CD14-positive monocyte (primary cell): ENCODE measurements at regions not wholly inside any gene's neighbourhood (a gene's known extent, or its start where the extent isn't known, plus 50 kb on each side); places are given as distances from the start of the nearest gene placed in this dataset.

ENCODE experiments used
- DNase-seq, 3 donors: peaks; one replicate each; pipeline ENCODE4 v3.0.0-alpha.2; 2011 to 2022
- H2AFZ ChIP-seq: 2 replicates; pipeline ENCODE4 v1.6.0; 2012; ENCODE audit warnings: mild to moderate bottlenecking, low read depth, low read length, inconsistent platforms; ENCODE audit not compliant: insufficient read depth, poor library complexity, severe bottlenecking
- H3K27ac ChIP-seq, 2 donors: 1 replicate in 1 of 2; 2 replicates in 1 of 2; pipeline ENCODE4 v1.5.1; 2012 to 2013; ENCODE audit warnings: low read length in 2 of 2, control low read depth in 1 of 2, inconsistent platforms in 1 of 2, low read depth in 1 of 2, mild to moderate bottlenecking in 1 of 2
- H3K27me3 ChIP-seq, 2 donors: one replicate each; pipeline versions ENCODE4 v1.6.0 to v1.6.1; 2011 to 2013; ENCODE audit warnings: low read length in 2 of 2; ENCODE audit not compliant: control insufficient read depth in 2 of 2, insufficient read depth in 2 of 2
- H3K36me3 ChIP-seq, 2 donors: replicated peaks in 1 of 2; 1 replicate in 1 of 2; 2 replicates in 1 of 2; pipeline versions ENCODE4 v1.5.1 to v1.6.1; 2012 to 2013; ENCODE audit warnings: low read length in 2 of 2, control low read depth in 1 of 2, inconsistent platforms in 1 of 2, mild to moderate bottlenecking in 1 of 2; ENCODE audit not compliant: insufficient read depth in 2 of 2, control insufficient read depth in 1 of 2
- H3K4me1 ChIP-seq, 2 donors: 1 replicate in 1 of 2; 2 replicates in 1 of 2; pipeline versions ENCODE4 v1.5.1 to v1.6.1; 2012 to 2013; ENCODE audit warnings: low read length in 2 of 2, control low read depth in 1 of 2, inconsistent platforms in 1 of 2, mild to moderate bottlenecking in 1 of 2, moderate library complexity in 1 of 2; ENCODE audit not compliant: insufficient read depth in 2 of 2, control insufficient read depth in 1 of 2
- H3K4me2 ChIP-seq: replicated peaks from 2 replicates; pipeline ENCODE3; 2012; ENCODE audit warnings: low read length, moderate library complexity, mild to moderate bottlenecking; ENCODE audit not compliant: poor library complexity, severe bottlenecking; ENCODE audit errors: extremely low read depth
- H3K4me3 ChIP-seq, 3 experiments: fragments of 200-600 bp in 1 of 3; sonication (generic) in 1 of 3; replicated peaks in 1 of 3; 1 replicate in 2 of 3; 2 replicates in 1 of 3; pipeline ENCODE4 v1.5.1; 2011 to 2013; ENCODE audit warnings: low read length in 3 of 3, mild to moderate bottlenecking in 3 of 3, control low read depth in 2 of 3, low read depth in 2 of 3, inconsistent platforms in 1 of 3, moderate library complexity in 1 of 3
- H3K79me2 ChIP-seq: 2 replicates; pipeline ENCODE4 v1.6.0; 2012; ENCODE audit warnings: mild to moderate bottlenecking, control low read depth, inconsistent platforms, low read length, moderate library complexity; ENCODE audit not compliant: insufficient read depth
- H3K9ac ChIP-seq: 2 replicates; pipeline ENCODE4 v1.6.0; 2017; ENCODE audit warnings: low read length, mild to moderate bottlenecking; ENCODE audit not compliant: insufficient read depth, poor library complexity, severe bottlenecking
- H3K9me3 ChIP-seq, 2 donors: replicated peaks in 1 of 2; 1 replicate in 1 of 2; 2 replicates in 1 of 2; pipeline versions ENCODE4 v1.5.1 to v1.6.1; 2012 to 2013; ENCODE audit warnings: low read length in 2 of 2, control low read depth in 1 of 2; ENCODE audit not compliant: control insufficient read depth in 1 of 2, insufficient read depth in 1 of 2
- H4K20me1 ChIP-seq: 2 replicates; pipeline ENCODE4 v1.6.0; 2012; ENCODE audit warnings: mild to moderate bottlenecking, low read length, control low read depth, moderate library complexity; ENCODE audit not compliant: insufficient read depth
- H3K27ac Mint-ChIP-seq, 7 donors: one replicate each; pipeline ENCODE4 v1.8.0; 2020; ENCODE audit warnings: mild to moderate bottlenecking in 7 of 7, mixed read lengths in 7 of 7, moderate library complexity in 6 of 7, inconsistent platforms in 2 of 7
- H3K27me3 Mint-ChIP-seq, 3 donors: one replicate each; pipeline ENCODE4 v1.8.0; 2021 to 2022; ENCODE audit warnings: low read depth in 3 of 3, mild to moderate bottlenecking in 3 of 3, mixed read lengths in 3 of 3, moderate library complexity in 3 of 3, inconsistent platforms in 1 of 3
- H3K36me3 Mint-ChIP-seq, 2 donors: one replicate each; pipeline ENCODE4 v1.8.0; 2020; ENCODE audit warnings: mixed read lengths in 2 of 2, inconsistent platforms in 1 of 2, mild to moderate bottlenecking in 1 of 2
- H3K4me1 Mint-ChIP-seq: one replicate; pipeline ENCODE4 v1.8.0; 2020; ENCODE audit warnings: mild to moderate bottlenecking, mixed read lengths
- H3K4me3 Mint-ChIP-seq, 2 donors: one replicate each; pipeline ENCODE4 v1.8.0; 2020; ENCODE audit warnings: mild to moderate bottlenecking in 2 of 2, mixed read lengths in 2 of 2, moderate library complexity in 1 of 2
- H3K9me3 Mint-ChIP-seq, 7 donors: one replicate each; pipeline ENCODE4 v1.8.0; 2020 to 2022; ENCODE audit warnings: mixed read lengths in 7 of 7, mild to moderate bottlenecking in 6 of 7, moderate library complexity in 6 of 7, inconsistent platforms in 2 of 7
- WGBS: methylation state at CpG from one replicate; pipeline ENCODE4 v1.1.5; 2013; ENCODE audit warnings: missing lambda C conversion rate; ENCODE audit not compliant: insufficient coverage; 5-methylcytosine and 5-hydroxymethylcytosine counted together
- intact Hi-C, 2 donors: fragments of 100-400 bp; cut with micrococcal nuclease; formaldehyde crosslinking; loops; one replicate each; pipeline versions ENCODE4 v1.15.0 to v1.15.1; 2023
- TF ChIP-seq, protein P1 (sequence below): fragments of 200-600 bp; IDR thresholded peaks from one replicate; pipeline ENCODE4 v1.8.0; 2022; ENCODE audit warnings: antibody characterized with exemption, mild to moderate bottlenecking

- Mint-ChIP-seq H3K27me3 (peaks cover 0 to 2% (median 0%) of the 10 kb centered on the region in 3 donors), H3K9me3 (no peaks in the 10 kb centered on the region), H3K4me1 (no peaks in the 10 kb centered on the region), H3K4me3 (no peak overlapping the region), H3K36me3 (no peaks in the 10 kb centered on the region), H3K27ac (no peak overlapping the region)
- no CpG with 5 or more reads among the region's 2 CpGs for WGBS
- Histone ChIP-seq H3K9ac (no peak overlapping the region), H2AFZ (no peak overlapping the region), H3K79me2 (no peaks in the 10 kb centered on the region), H3K9me3 (no peaks in the 10 kb centered on the region), H3K4me2 (no peak overlapping the region), H3K4me3 (no peak overlapping the region), H3K36me3 (no peaks in the 10 kb centered on the region), H3K27ac (no peak overlapping the region), H3K27me3 (no peaks in the 10 kb centered on the region), H3K4me1 (no peaks in the 10 kb centered on the region), H4K20me1 (no peaks in the 10 kb centered on the region)
- DNase-seq: no peak
- TF ChIP-seq, protein P1, sequence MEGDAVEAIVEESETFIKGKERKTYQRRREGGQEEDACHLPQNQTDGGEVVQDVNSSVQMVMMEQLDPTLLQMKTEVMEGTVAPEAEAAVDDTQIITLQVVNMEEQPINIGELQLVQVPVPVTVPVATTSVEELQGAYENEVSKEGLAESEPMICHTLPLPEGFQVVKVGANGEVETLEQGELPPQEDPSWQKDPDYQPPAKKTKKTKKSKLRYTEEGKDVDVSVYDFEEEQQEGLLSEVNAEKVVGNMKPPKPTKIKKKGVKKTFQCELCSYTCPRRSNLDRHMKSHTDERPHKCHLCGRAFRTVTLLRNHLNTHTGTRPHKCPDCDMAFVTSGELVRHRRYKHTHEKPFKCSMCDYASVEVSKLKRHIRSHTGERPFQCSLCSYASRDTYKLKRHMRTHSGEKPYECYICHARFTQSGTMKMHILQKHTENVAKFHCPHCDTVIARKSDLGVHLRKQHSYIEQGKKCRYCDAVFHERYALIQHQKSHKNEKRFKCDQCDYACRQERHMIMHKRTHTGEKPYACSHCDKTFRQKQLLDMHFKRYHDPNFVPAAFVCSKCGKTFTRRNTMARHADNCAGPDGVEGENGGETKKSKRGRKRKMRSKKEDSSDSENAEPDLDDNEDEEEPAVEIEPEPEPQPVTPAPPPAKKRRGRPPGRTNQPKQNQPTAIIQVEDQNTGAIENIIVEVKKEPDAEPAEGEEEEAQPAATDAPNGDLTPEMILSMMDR: no peak
- intact Hi-C loops: no loop called here
These were observed 559.5 kb upstream of the MMS22L start for GRCh38 chr6:97842521-97842920.

DNA sequence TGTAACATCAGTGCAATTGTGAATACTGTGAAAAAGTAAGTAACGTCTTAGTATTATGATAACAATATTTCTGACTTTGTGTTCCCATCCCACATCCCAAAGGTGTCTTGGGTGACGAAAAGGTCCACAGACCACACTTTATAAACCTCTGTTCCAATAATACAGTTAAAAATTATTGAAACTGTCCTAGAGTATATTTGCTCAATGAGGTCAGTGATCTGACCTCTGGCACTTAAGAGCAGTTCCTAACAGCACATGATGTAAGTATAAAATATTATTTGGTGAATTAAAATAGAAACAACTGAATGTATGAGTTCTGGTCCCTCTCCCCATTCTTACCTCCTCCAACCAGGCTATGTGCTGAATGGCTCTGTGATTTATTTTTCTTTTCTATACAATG is 566.4 kb upstream of the MMS22L start:
- no peaks in the 10 kb centered on the region for H4K20me1 ChIP-seq
- Mint-ChIP-seq H3K4me1 (no peaks in the 10 kb centered on the region), H3K4me3 (no peak overlapping the region), H3K27ac (no peak overlapping the region), H3K36me3 (no peaks in the 10 kb centered on the region), H3K27me3 (peaks cover 0 to 1% (median 0%) of the 10 kb centered on the region in 3 donors), H3K9me3 (no peaks in the 10 kb centered on the region)
- intact Hi-C loops: no loop called here
- no peak overlapping the region for H3K9ac ChIP-seq
- TF ChIP-seq, protein P1: no peak
- H3K27ac ChIP-seq: no peak overlapping the region
- H3K27me3 ChIP-seq: no peaks in the 10 kb centered on the region
- no peak overlapping the region for H3K4me3 ChIP-seq
- no peak overlapping the region for H3K4me2 ChIP-seq
- no peaks in the 10 kb centered on the region for H3K79me2 ChIP-seq
- H3K4me1 ChIP-seq: no peaks in the 10 kb centered on the region
- WGBS: no CpG with 5 or more reads among the region's 2 CpGs
- no peak overlapping the region for H2AFZ ChIP-seq
- H3K9me3 ChIP-seq: no peaks in the 10 kb centered on the region
- no peak for DNase-seq
- H3K36me3 ChIP-seq: no peaks in the 10 kb centered on the region
